NCI-H2171 (cell line): ENCODE measurements at regions not wholly inside any gene's neighbourhood (a gene's known extent, or its start where the extent isn't known, plus 50 kb on each side); places are given as distances from the start of the nearest gene placed in this dataset.

Experiments
- DNase-seq: peaks from one replicate; lab custom pipeline; 2025; lab: John Stamatoyannopoulos, UW

- DNase-seq, result no peak
Measured at GRCh38 chr2:176612036-176612435, 342.8 kb downstream of the MTX2 start.

GRCh38 chr2:176612736-176613135 is 343.5 kb downstream of the MTX2 start:
- DNase-seq, result no peak

GRCh38 chr2:176613323-176613987 is 344.2 kb downstream of the MTX2 start:
- DNase-seq, result no peak

- DNase-seq, result no peak
Measured at GRCh38 chr2:176614049-176614448, 344.8 kb downstream of the MTX2 start.

GRCh38 chr2:176614930-176615329 is 345.7 kb downstream of the MTX2 start:
- DNase-seq, result no peak

GRCh38 chr2:176619504-176619903 is 350.3 kb downstream of the MTX2 start:
- no peak for DNase-seq

GRCh38 chr2:176621350-176621749 is 352.1 kb downstream of the MTX2 start:
- no peak for DNase-seq

GRCh38 chr2:176622792-176623191 is 353.6 kb downstream of the MTX2 start:
- DNase-seq, result no peak

GRCh38 chr2:176626796-176627195 is 357.6 kb downstream of the MTX2 start:
- no peak for DNase-seq

GRCh38 chr2:176628438-176628837 is 359.2 kb downstream of the MTX2 start:
- no peak for DNase-seq

- no peak for DNase-seq
Measured at GRCh38 chr2:176633754-176634153, 364.5 kb downstream of the MTX2 start.

GRCh38 chr2:176636401-176636800 is 367.2 kb downstream of the MTX2 start:
- DNase-seq, result no peak

GRCh38 chr2:176637142-176637485 is 367.9 kb downstream of the MTX2 start:
- no peak for DNase-seq

- peak; percentile 17 for DNase-seq
Measured at GRCh38 chr2:176637486-176638166, 368.4 kb downstream of the MTX2 start.

- DNase-seq, result peak; percentile 73
Measured at GRCh38 chr2:176638167-176639015, 369.1 kb downstream of the MTX2 start.

- DNase-seq, result no peak
Measured at GRCh38 chr2:176639016-176639343, 369.7 kb downstream of the MTX2 start.

- DNase-seq, result no peak
Measured at GRCh38 chr2:176639671-176640070, 370.4 kb downstream of the MTX2 start.

- no peak for DNase-seq
Measured at GRCh38 chr2:176641436-176641835, 372.2 kb downstream of the MTX2 start.

- DNase-seq, result no peak
Measured at GRCh38 chr2:176642074-176642473, 372.8 kb downstream of the MTX2 start.

GRCh38 chr2:176643646-176644045 is 374.4 kb downstream of the MTX2 start:
- no peak for DNase-seq

- DNase-seq, result no peak
Measured at GRCh38 chr2:176645494-176645893, 376.3 kb downstream of the MTX2 start.

- no peak for DNase-seq
Measured at GRCh38 chr2:176646033-176646615, 376.9 kb downstream of the MTX2 start.
